H1 (cell line): ENCODE measurements at regions not wholly inside any gene's neighbourhood (a gene's known extent, or its start where the extent isn't known, plus 50 kb on each side); places are given as distances from the start of the nearest gene placed in this dataset.

ENCODE experiments used
- CTCF ChIA-PET: fragments of 300-600 bp; sonication (Branson Sonifier 250); formaldehyde crosslinking; loops from one replicate; lab custom pipeline; 2021; ENCODE audit not compliant: partially characterized antibody; lab: Charles Lee
- POLR2A ChIA-PET: fragments of 300-600 bp; sonication (Branson Sonifier 250); formaldehyde crosslinking; loops from one replicate; lab custom pipeline; 2021; ENCODE audit warnings: inconsistent platforms; ENCODE audit not compliant: partially characterized antibody; lab: Charles Lee
- DNase-seq, 2 experiments: peaks; one replicate each; pipeline versions ENCODE4 v3.0.0 to v3.0.0-alpha.2; 2010 to 2022; ENCODE audit warnings: low spot score in 2 of 2, low read depth in 1 of 2, mixed read lengths in 1 of 2
- FAIRE-seq: peaks from 2 replicates; lab custom pipeline; 2011; peaks lifted over from hg19 to GRCh38; lab: Jason Lieb, UNC
- H2AFZ ChIP-seq: 2 replicates; pipeline ENCODE4 v1.8.1; 2012; ENCODE audit warnings: low read length, inconsistent platforms
- H2AK5ac ChIP-seq: 2 replicates; pipeline ENCODE4 v1.6.1; 2013; ENCODE audit warnings: low read depth, low read length
- H2BK120ac ChIP-seq: replicated peaks from 2 replicates; pipeline ENCODE3; 2013; ENCODE audit warnings: low read depth, low read length, inconsistent platforms
- H2BK12ac ChIP-seq: 2 replicates; pipeline ENCODE4 v1.6.1; 2013; ENCODE audit warnings: low read depth, low read length
- H2BK15ac ChIP-seq: 2 replicates; pipeline ENCODE4 v1.6.1; 2013; ENCODE audit warnings: low read length
- H2BK20ac ChIP-seq: 2 replicates; pipeline ENCODE4 v1.6.1; 2013; ENCODE audit warnings: low read length
- H2BK5ac ChIP-seq: 2 replicates; pipeline ENCODE4 v1.6.1; 2013; ENCODE audit warnings: low read depth, low read length
- H3K14ac ChIP-seq: 2 replicates; pipeline ENCODE4 v1.6.1; 2013; ENCODE audit warnings: inconsistent platforms; ENCODE audit not compliant: insufficient read length
- H3K18ac ChIP-seq: 2 replicates; pipeline ENCODE4 v1.6.1; 2013; ENCODE audit warnings: low read length; ENCODE audit errors: extremely low read depth
- H3K23ac ChIP-seq: 2 replicates; pipeline ENCODE4 v1.6.1; 2013; ENCODE audit warnings: inconsistent platforms; ENCODE audit not compliant: insufficient read length
- H3K23me2 ChIP-seq: 2 replicates; pipeline ENCODE4 v1.6.1; 2013; ENCODE audit warnings: low read depth, low read length
- H3K27ac ChIP-seq: 2 replicates; pipeline ENCODE4 v1.6.1; 2011; ENCODE audit warnings: low read depth, low read length, inconsistent platforms
- H3K27me3 ChIP-seq, 4 experiments: replicated peaks in 1 of 4; 1 replicate in 1 of 4; 2 replicates in 3 of 4; pipeline versions ENCODE4 v1.6.1 to v1.8.1; 2011 to 2013; ENCODE audit warnings: low read length in 3 of 4, mild to moderate bottlenecking in 3 of 4, inconsistent platforms in 2 of 4, mixed read lengths in 2 of 4, moderate library complexity in 1 of 4; ENCODE audit not compliant: control insufficient read depth in 3 of 4, insufficient read depth in 3 of 4; ENCODE audit errors: extremely low read depth in 1 of 4
- H3K36me3 ChIP-seq, 4 experiments: 2 replicates each; pipeline versions ENCODE4 v1.6.1 to v1.8.1; 2011 to 2013; ENCODE audit warnings: mild to moderate bottlenecking in 4 of 4, low read length in 3 of 4, moderate library complexity in 2 of 4, control low read depth in 1 of 4, inconsistent platforms in 1 of 4; ENCODE audit not compliant: insufficient read depth in 4 of 4, control insufficient read depth in 2 of 4
- H3K4ac ChIP-seq: replicated peaks from 2 replicates; pipeline ENCODE3; 2013; ENCODE audit warnings: low read length, low read depth, mixed read lengths, inconsistent platforms; ENCODE audit not compliant: insufficient read length
- H3K4me1 ChIP-seq, 4 experiments: replicated peaks in 1 of 4; 1 replicate in 1 of 4; 2 replicates in 3 of 4; pipeline versions ENCODE4 v1.6.1 to v1.8.1; 2011 to 2013; ENCODE audit warnings: low read length in 3 of 4, inconsistent platforms in 2 of 4, mixed read lengths in 1 of 4; ENCODE audit not compliant: insufficient read depth in 4 of 4, control insufficient read depth in 3 of 4
- H3K4me2 ChIP-seq, 2 experiments: 2 replicates each; pipeline versions ENCODE4 v1.6.1 to v1.8.1; 2011 to 2013; ENCODE audit warnings: low read depth in 2 of 2, low read length in 2 of 2, control low read depth in 1 of 2, inconsistent platforms in 1 of 2, mild to moderate bottlenecking in 1 of 2; ENCODE audit not compliant: insufficient read depth in 1 of 2
- H3K4me3 ChIP-seq, 4 experiments: fragments of 200-600, 300-600 bp in 1 of 4; sonication (generic), shearing (Covaris generic), sonication (Bioruptor Twin) in 1 of 4; 2 replicates each; pipeline versions ENCODE4 v1.5.1 to v1.8.1; 2011 to 2016; ENCODE audit warnings: low read length in 4 of 4, low read depth in 3 of 4, control low read depth in 2 of 4, inconsistent platforms in 2 of 4, mild to moderate bottlenecking in 2 of 4, mixed read lengths in 1 of 4, moderate library complexity in 1 of 4; ENCODE audit not compliant: insufficient read depth in 2 of 4; ENCODE audit errors: extremely low read depth in 1 of 4
- H3K56ac ChIP-seq: replicated peaks from 2 replicates; pipeline ENCODE3; 2013; ENCODE audit warnings: low read depth, mild to moderate bottlenecking, mixed read lengths, low read length, inconsistent platforms; ENCODE audit not compliant: insufficient read length
- H3K79me1 ChIP-seq: 2 replicates; pipeline ENCODE4 v1.6.1; 2013; ENCODE audit warnings: low read depth, low read length, control low read depth
- H3K79me2 ChIP-seq, 2 experiments: 2 replicates each; pipeline versions ENCODE4 v1.6.1 to v1.8.1; 2012 to 2013; ENCODE audit warnings: low read length in 2 of 2, mild to moderate bottlenecking in 2 of 2, inconsistent platforms in 1 of 2; ENCODE audit not compliant: insufficient read depth in 2 of 2, control insufficient read depth in 1 of 2
- H3K9ac ChIP-seq, 4 experiments: replicated peaks in 1 of 4; 1 replicate in 1 of 4; 2 replicates in 3 of 4; pipeline versions ENCODE4 v1.6.1 to v1.8.1; 2011 to 2013; ENCODE audit warnings: low read depth in 3 of 4, low read length in 3 of 4, control low read depth in 2 of 4, mild to moderate bottlenecking in 2 of 4, moderate library complexity in 2 of 4, inconsistent platforms in 1 of 4; ENCODE audit errors: extremely low read depth in 1 of 4
- H3K9me3 ChIP-seq, 2 experiments: 2 replicates each; pipeline versions ENCODE4 v1.6.1 to v1.8.1; 2012 to 2013; ENCODE audit warnings: mild to moderate bottlenecking in 2 of 2, moderate library complexity in 2 of 2, control low read depth in 1 of 2, inconsistent platforms in 1 of 2, low read depth in 1 of 2, low read length in 1 of 2, mixed read lengths in 1 of 2; ENCODE audit not compliant: insufficient read depth in 2 of 2
- H4K20me1 ChIP-seq, 2 experiments: replicated peaks in 1 of 2; 2 replicates each; pipeline versions ENCODE3 to v1.8.1; 2011 to 2013; ENCODE audit warnings: inconsistent platforms in 2 of 2, low read length in 2 of 2, mild to moderate bottlenecking in 1 of 2; ENCODE audit not compliant: insufficient read depth in 2 of 2, control insufficient read depth in 1 of 2
- H4K5ac ChIP-seq: 2 replicates; pipeline ENCODE4 v1.6.1; 2013; ENCODE audit warnings: low read length, low read depth, mixed read lengths, inconsistent platforms; ENCODE audit not compliant: insufficient read length
- H4K8ac ChIP-seq: 2 replicates; pipeline ENCODE4 v1.8.0; 2013; ENCODE audit warnings: mild to moderate bottlenecking, moderate library complexity, low read length, inconsistent platforms; ENCODE audit not compliant: insufficient read depth; ENCODE audit errors: extremely low read depth
- H4K91ac ChIP-seq: replicated peaks from 2 replicates; pipeline ENCODE3; 2013; ENCODE audit warnings: low read length, mixed read lengths, inconsistent platforms; ENCODE audit not compliant: insufficient read length
- MAFK ChIP-seq: IDR thresholded peaks from 2 replicates; pipeline ENCODE4 v1.6.1; 2012; ENCODE audit warnings: low read depth, mild to moderate bottlenecking, improper control_type of control experiment, low read length
- SIX5 ChIP-seq: IDR thresholded peaks from 2 replicates; pipeline ENCODE4 v1.6.1; 2011; ENCODE audit warnings: mild to moderate bottlenecking, low read depth, low read length
- ZNF274 ChIP-seq: IDR thresholded peaks from 2 replicates; pipeline ENCODE4 v1.7.0; 2012; ENCODE audit warnings: low read length, borderline replicate concordance; ENCODE audit errors: extremely low read depth
- WGBS, 2 experiments: shearing (Covaris generic) in 1 of 2; methylation state at CpG; one replicate each; pipeline versions ENCODE4 v1.1.6 to v1.1.7; 2013 to 2015; ENCODE audit warnings: low lambda C conversion rate in 2 of 2, mixed read lengths in 2 of 2, inconsistent platforms in 1 of 2, low coverage in 1 of 2, missing lambda C conversion rate in 1 of 2; ENCODE audit not compliant: insufficient replicate concordance in 2 of 2, insufficient coverage in 1 of 2, insufficient read length in 1 of 2; ENCODE audit errors: extremely low coverage in 1 of 2, missing lambda C conversion rate in 1 of 2; 5-methylcytosine and 5-hydroxymethylcytosine counted together

- Histone ChIP-seq H3K27me3 (no peaks in the 10 kb centered on the region), H3K23me2 (no peaks in the 10 kb centered on the region), H2BK120ac (no peak overlapping the region), H3K36me3 (no peaks in the 10 kb centered on the region), H3K4me3 (no peak overlapping the region), H2BK5ac (no peak overlapping the region), H3K4me1 (peaks cover 0 to 5% (median 1%) of the 10 kb centered on the region in 4 experiments; a peak in 2 of 7 replicates), H3K23ac (no peak overlapping the region), H3K79me2 (no peaks in the 10 kb centered on the region), H3K56ac (no peak overlapping the region), H3K79me1 (no peaks in the 10 kb centered on the region), H4K8ac (no peak overlapping the region), H3K9me3 (no peaks in the 10 kb centered on the region; a peak in 1 of 4 replicates), H3K4me2 (no peak overlapping the region), H4K91ac (no peak overlapping the region), H2AK5ac (no peak overlapping the region), H2BK12ac (no peak overlapping the region), H2BK15ac (no peak overlapping the region), H2AFZ (no peak overlapping the region)
- CTCF ChIA-PET, result interaction anchor here (1.2 to 2.1 kb wide), 2 partner anchors 46 to 48 kb away, joined by 3 to 7 read pairs; no protein-coding TSS in a partner anchor
- no peak for DNase-seq
- no peak for TF ChIP-seq ZNF274
- TF ChIP-seq MAFK, result no peak
- no peak for TF ChIP-seq SIX5
- TF ChIP-seq, all 59 proteins: peak for 0
- Histone ChIP-seq H2BK20ac (no peak overlapping the region), H3K9ac (no peak overlapping the region), H3K4ac (no peak overlapping the region), H3K27ac (no peak overlapping the region), H4K20me1 (no peaks in the 10 kb centered on the region), H3K18ac (no peak overlapping the region), H3K14ac (no peak overlapping the region), H4K5ac (no peak overlapping the region)
- 78% methylated on average over 6 of the region's 6 CpGs; no CpG with 5 or more reads in 1 of the 2 experiments for WGBS, 2 experiments
- FAIRE-seq, result no peak
- POLR2A ChIA-PET, result no interaction called here
Measured at GRCh38 chr13:107252021-107252420, 684.1 kb upstream of the ARGLU1 start.
